GM12878 (cell line): ENCODE measurements at regions not wholly inside any gene's neighbourhood (a gene's known extent, or its start where the extent isn't known, plus 50 kb on each side); places are given as distances from the start of the nearest gene placed in this dataset.

Source experiments
- ATAC-seq: fragments of 200-7000 bp; cut with Tn5 transposase; 3 replicates; pipeline ENCODE4 v1.9.1; 2020; ENCODE audit warnings: mild to moderate bottlenecking, moderate library complexity
- BruUV-seq: library from RNA; stranded (reverse); fragments of 400-500 nt; replicated peaks from 2 replicates; lab custom pipeline; 2021; lab: Mats Ljungman, UMichigan
- CTCF ChIA-PET: fragments of 300-600 bp; sonication (Branson Sonifier 250); formaldehyde crosslinking; extraction: SDS; loops from one replicate; lab custom pipeline; 2021; ENCODE audit warnings: inconsistent platforms; lab: Yijun Ruan, JAX
- POLR2A ChIA-PET: fragments of 350-600 bp; formaldehyde crosslinking; extraction: SDS; loops from one replicate; lab custom pipeline; 2021; ENCODE audit warnings: inconsistent platforms; lab: Charles Lee
- RAD21 ChIA-PET: fragments of 300-600 bp; sonication (Branson Sonifier 250); formaldehyde crosslinking; loops from one replicate; lab custom pipeline; 2023; ENCODE audit warnings: antibody characterized with exemption; ENCODE audit not compliant: unreplicated experiment; lab: Charles Lee
- SMC1A ChIA-PET: fragments of 300-600 bp; sonication (Branson Sonifier 250); formaldehyde crosslinking; loops from one replicate; lab custom pipeline; 2023; ENCODE audit not compliant: unreplicated experiment, uncharacterized antibody; lab: Charles Lee
- DNase-seq: peaks from one replicate; pipeline ENCODE4 v3.0.0-alpha.2; 2011; ENCODE audit warnings: low read depth, low spot score
- FAIRE-seq: peaks from 3 replicates; lab custom pipeline; 2011; peaks lifted over from hg19 to GRCh38; lab: Jason Lieb, UNC
- H2AFZ ChIP-seq: 2 replicates; pipeline ENCODE4 v1.6.0; 2011; ENCODE audit warnings: low read depth, low read length, control low read depth; ENCODE audit not compliant: control insufficient read depth
- H3K27ac ChIP-seq: 2 replicates; pipeline ENCODE4 v1.5.1; 2011; ENCODE audit warnings: control low read depth; ENCODE audit not compliant: control insufficient read depth, insufficient read depth
- H3K27me3 ChIP-seq, 2 experiments: replicated peaks in 1 of 2; 2 replicates each; pipeline versions ENCODE4 v1.6.0 to v1.6.1; 2011; ENCODE audit warnings: low read length in 1 of 2; ENCODE audit not compliant: control insufficient read depth in 2 of 2, insufficient read depth in 2 of 2
- H3K36me3 ChIP-seq, 2 experiments: 2 replicates each; pipeline ENCODE4 v1.5.1; 2011; ENCODE audit warnings: low read length in 1 of 2; ENCODE audit not compliant: control insufficient read depth in 2 of 2, insufficient read depth in 2 of 2
- H3K4me1 ChIP-seq: 2 replicates; pipeline ENCODE4 v1.6.1; 2011; ENCODE audit warnings: mild to moderate bottlenecking, low read length, moderate library complexity, mixed read lengths; ENCODE audit not compliant: control insufficient read depth, insufficient read depth
- H3K4me2 ChIP-seq: 2 replicates; pipeline ENCODE4 v1.6.0; 2011; ENCODE audit warnings: control low read depth; ENCODE audit not compliant: control insufficient read depth, insufficient read depth
- H3K4me3 ChIP-seq: fragments of 200-600 bp; sonication (generic); 2 replicates; pipeline ENCODE4 v1.5.1; 2016
- H3K79me2 ChIP-seq: 2 replicates; pipeline ENCODE4 v1.6.0; 2011; ENCODE audit warnings: low read length; ENCODE audit not compliant: control insufficient read depth, insufficient read depth
- H3K9ac ChIP-seq: 2 replicates; pipeline ENCODE4 v1.8.0; 2011; ENCODE audit warnings: low read length, control low read depth, mixed read lengths; ENCODE audit not compliant: control insufficient read depth, insufficient read depth
- H3K9me3 ChIP-seq: replicated peaks from 3 replicates; pipeline ENCODE4 v1.5.1; 2011; ENCODE audit warnings: mild to moderate bottlenecking, low read length; ENCODE audit not compliant: control insufficient read depth, insufficient read depth
- H4K20me1 ChIP-seq: 2 replicates; pipeline ENCODE4 v1.6.0; 2011; ENCODE audit not compliant: control insufficient read depth, insufficient read depth
- BMI1 ChIP-seq: fragments of 450-650 bp; IDR thresholded peaks from 2 replicates; pipeline ENCODE4 v1.6.1; 2016; ENCODE audit warnings: mild to moderate bottlenecking, moderate library complexity, borderline replicate concordance
- CEBPB ChIP-seq, 2 experiments: fragments of 150-350 bp in 1 of 2; IDR thresholded peaks; 2 replicates each; pipeline ENCODE4 v1.6.1; 2012 to 2014; ENCODE audit warnings: low read depth in 2 of 2, low read length in 2 of 2, borderline replicate concordance in 1 of 2, inconsistent platforms in 1 of 2
- CREB1 ChIP-seq: IDR thresholded peaks from 2 replicates; pipeline ENCODE4 v1.6.1; 2012; ENCODE audit warnings: low read depth, mild to moderate bottlenecking, inconsistent platforms
- ESRRA ChIP-seq: IDR thresholded peaks from 2 replicates; pipeline ENCODE4 v1.6.1; 2012; ENCODE audit warnings: mild to moderate bottlenecking, low read length, improper control_type of control experiment
- HDAC6 ChIP-seq: fragments of 200-600 bp; sonication (generic); IDR thresholded peaks from one replicate; pipeline ENCODE4 v1.8.0; 2017; ENCODE audit warnings: antibody characterized with exemption; ENCODE audit not compliant: unreplicated experiment
- MTA2 ChIP-seq: fragments of 450-650 bp; IDR thresholded peaks from 2 replicates; pipeline ENCODE4 v1.6.1; 2016; ENCODE audit warnings: low read depth, mild to moderate bottlenecking, moderate library complexity
- NFYA ChIP-seq: IDR thresholded peaks from 2 replicates; pipeline ENCODE4 v1.6.1; 2011; ENCODE audit warnings: low read depth, mild to moderate bottlenecking, low read length, improper control_type of control experiment, borderline replicate concordance
- PML ChIP-seq: IDR thresholded peaks from 2 replicates; pipeline ENCODE4 v1.6.1; 2012; ENCODE audit warnings: low read length, inconsistent platforms
- RELA ChIP-seq: fragments of 450-650 bp; IDR thresholded peaks from 2 replicates; pipeline ENCODE4 v1.8.0; 2014; ENCODE audit warnings: borderline replicate concordance; ENCODE audit not compliant: partially characterized antibody
- SREBF1 ChIP-seq: IDR thresholded peaks from 2 replicates; pipeline ENCODE4 v1.6.1; 2012; ENCODE audit warnings: mild to moderate bottlenecking, low read length
- STAT1 ChIP-seq: fragments of 450-650 bp; conservative IDR thresholded peaks from 2 replicates; pipeline ENCODE4 v1.6.1; 2014; ENCODE audit warnings: antibody characterized with exemption, mild to moderate bottlenecking
- SUZ12 ChIP-seq: fragments of 200-600 bp; sonication (generic); IDR thresholded peaks from one replicate; pipeline ENCODE4 v1.6.1; 2018; ENCODE audit warnings: antibody characterized with exemption, mild to moderate bottlenecking; ENCODE audit not compliant: unreplicated experiment
- ZNF217 ChIP-seq: fragments of 450-650 bp; IDR thresholded peaks from 2 replicates; pipeline ENCODE4 v1.6.1; 2017; ENCODE audit warnings: antibody characterized with exemption, mild to moderate bottlenecking
- WGBS: methylation state at CpG from one replicate; pipeline ENCODE4 v1.1.6; 2016; ENCODE audit warnings: low lambda C conversion rate; ENCODE audit not compliant: insufficient replicate concordance, insufficient coverage; ENCODE audit errors: missing lambda C conversion rate; 5-methylcytosine and 5-hydroxymethylcytosine counted together
- in situ Hi-C: fragments of 300-500 bp; cut with MboI; formaldehyde crosslinking; loops from 9 replicates; pipeline ENCODE4 v1.14.3; 2018; ENCODE audit warnings: mixed read lengths
- intact Hi-C: fragments of 100-400 bp; cut with micrococcal nuclease; formaldehyde crosslinking; loops from one replicate; pipeline ENCODE4 v1.14.2; 2022; ENCODE audit not compliant: unreplicated experiment
- TF ChIP-seq, protein P1 (sequence below): fragments of 150-350 bp; IDR thresholded peaks from 2 replicates; pipeline ENCODE4 v1.6.1; 2016; ENCODE audit warnings: low read depth, low read length

- no peaks in the 10 kb centered on the region for H3K4me1 ChIP-seq
- H3K9ac ChIP-seq = no peak overlapping the region
- no peak overlapping the region for H3K4me3 ChIP-seq
- H3K27me3 ChIP-seq = no peaks in the 10 kb centered on the region
- no peaks in the 10 kb centered on the region for H3K36me3 ChIP-seq
- DNase-seq (no peak), FAIRE-seq (no peak), ATAC-seq (no peak)
- ChIA-PET RAD21 (no interaction called here), CTCF (no interaction called here), POLR2A (no interaction called here)
- in situ Hi-C loops = no loop called here
- H3K9me3 ChIP-seq = no peaks in the 10 kb centered on the region
- 35% methylated on average over 2 of the region's 2 CpGs for WGBS
- no peaks in the 10 kb centered on the region for H3K79me2 ChIP-seq
- intact Hi-C loops = no loop called here
- H4K20me1 ChIP-seq = no peaks in the 10 kb centered on the region
- BruUV-seq = no TSS peak
- no peak overlapping the region for H3K4me2 ChIP-seq
- no peak overlapping the region for H3K27ac ChIP-seq
- H2AFZ ChIP-seq = no peak overlapping the region
- TF ChIP-seq HDAC6 = no peak
- TF ChIP-seq CREB1 = no peak
- TF ChIP-seq MTA2 = no peak
- TF ChIP-seq STAT1 = no peak
- TF ChIP-seq, all 136 proteins: peak for 0
- SMC1A ChIA-PET = no interaction called here
Observed at GRCh38 chr3:83092521-83093221, 1331.2 kb upstream of the GBE1 start.

- CTCF ChIA-PET = no interaction called here
- no peak overlapping the region for H3K27ac ChIP-seq
- SMC1A ChIA-PET = no interaction called here
- intact Hi-C loops = no loop called here
- in situ Hi-C loops = no loop called here
- H3K9me3 ChIP-seq = no peaks in the 10 kb centered on the region
- no TSS peak for BruUV-seq
- ATAC-seq (no peak), FAIRE-seq (no peak), DNase-seq (no peak)
- no peak overlapping the region for H3K9ac ChIP-seq
- POLR2A ChIA-PET = no interaction called here
- no peak overlapping the region for H3K4me3 ChIP-seq
- H3K4me2 ChIP-seq = no peak overlapping the region
- 45% methylated on average over 6 of the region's 6 CpGs for WGBS
- no peaks in the 10 kb centered on the region for H3K79me2 ChIP-seq
- RAD21 ChIA-PET = no interaction called here
- no peaks in the 10 kb centered on the region for H3K36me3 ChIP-seq
- H3K27me3 ChIP-seq = no peaks in the 10 kb centered on the region
- no peak overlapping the region for H2AFZ ChIP-seq
- H3K4me1 ChIP-seq = no peaks in the 10 kb centered on the region
- H4K20me1 ChIP-seq = no peaks in the 10 kb centered on the region
- TF ChIP-seq RELA = no peak
- no peak for TF ChIP-seq ESRRA
- TF ChIP-seq PML = no peak
- no peak for TF ChIP-seq SREBF1
- no peak for TF ChIP-seq BMI1
- TF ChIP-seq CEBPB (IDR thresholded peaks at IDR 0.05; ENCODE audit: borderline replicate concordance in 1 of 2, low read depth in 2 of 2, low read length in 2 of 2) = no peak
- TF ChIP-seq SUZ12 = no peak
- no peak for TF ChIP-seq ZNF217
- TF ChIP-seq, protein P1, sequence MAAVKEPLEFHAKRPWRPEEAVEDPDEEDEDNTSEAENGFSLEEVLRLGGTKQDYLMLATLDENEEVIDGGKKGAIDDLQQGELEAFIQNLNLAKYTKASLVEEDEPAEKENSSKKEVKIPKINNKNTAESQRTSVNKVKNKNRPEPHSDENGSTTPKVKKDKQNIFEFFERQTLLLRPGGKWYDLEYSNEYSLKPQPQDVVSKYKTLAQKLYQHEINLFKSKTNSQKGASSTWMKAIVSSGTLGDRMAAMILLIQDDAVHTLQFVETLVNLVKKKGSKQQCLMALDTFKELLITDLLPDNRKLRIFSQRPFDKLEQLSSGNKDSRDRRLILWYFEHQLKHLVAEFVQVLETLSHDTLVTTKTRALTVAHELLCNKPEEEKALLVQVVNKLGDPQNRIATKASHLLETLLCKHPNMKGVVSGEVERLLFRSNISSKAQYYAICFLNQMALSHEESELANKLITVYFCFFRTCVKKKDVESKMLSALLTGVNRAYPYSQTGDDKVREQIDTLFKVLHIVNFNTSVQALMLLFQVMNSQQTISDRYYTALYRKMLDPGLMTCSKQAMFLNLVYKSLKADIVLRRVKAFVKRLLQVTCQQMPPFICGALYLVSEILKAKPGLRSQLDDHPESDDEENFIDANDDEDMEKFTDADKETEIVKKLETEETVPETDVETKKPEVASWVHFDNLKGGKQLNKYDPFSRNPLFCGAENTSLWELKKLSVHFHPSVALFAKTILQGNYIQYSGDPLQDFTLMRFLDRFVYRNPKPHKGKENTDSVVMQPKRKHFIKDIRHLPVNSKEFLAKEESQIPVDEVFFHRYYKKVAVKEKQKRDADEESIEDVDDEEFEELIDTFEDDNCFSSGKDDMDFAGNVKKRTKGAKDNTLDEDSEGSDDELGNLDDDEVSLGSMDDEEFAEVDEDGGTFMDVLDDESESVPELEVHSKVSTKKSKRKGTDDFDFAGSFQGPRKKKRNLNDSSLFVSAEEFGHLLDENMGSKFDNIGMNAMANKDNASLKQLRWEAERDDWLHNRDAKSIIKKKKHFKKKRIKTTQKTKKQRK = no peak
- TF ChIP-seq NFYA = no peak
Observed at GRCh38 chr3:83076041-83076440, 1314.6 kb upstream of the GBE1 start.
